ENCODE measurements at regions not wholly inside any gene's neighbourhood (a gene's known extent, or its start where the extent isn't known, plus 50 kb on each side); places are given as distances from the start of the nearest gene placed in this dataset.
A peak's percentile ranks its signal among the peaks of the same experiment; 100 is the strongest.

DNA sequence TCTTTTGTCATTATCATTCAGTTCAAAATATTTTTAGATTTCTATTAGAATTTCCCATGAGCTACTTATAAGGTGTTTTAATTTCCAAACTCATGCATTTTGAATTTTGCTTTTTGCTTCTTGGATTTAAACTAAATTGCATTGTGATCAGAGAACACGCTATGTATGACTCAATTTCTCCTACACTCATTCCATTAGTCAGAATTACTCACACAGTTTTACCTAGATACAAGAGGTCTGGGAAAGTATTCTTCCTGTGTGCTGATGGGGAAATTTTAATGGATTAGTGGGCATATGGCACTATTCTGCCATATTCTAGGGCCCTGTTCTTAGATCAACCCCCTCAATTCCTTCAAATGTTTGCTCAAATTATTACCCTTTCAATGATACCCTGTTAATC lies 49.9 kb upstream of the BMP5 start:
- Histone ChIP-seq H3K9ac (ENCODE audit: low read length) (peak overlapping the region; percentile 59), H2AFZ (ENCODE audit: low read length) (peak overlapping the region; percentile 46; the same call in 1 of the 2 replicates), H4K20me1 (ENCODE audit: low read length) (no peaks in the 10 kb centered on the region), H3F3A (ENCODE audit: low read length, unreplicated experiment) (peaks cover 4% of the 10 kb centered on the region), H3K9me2 (replicated peaks; ENCODE audit: low read length) (no peaks in the 10 kb centered on the region), H3K9me3 (ENCODE audit: low read length) (no peaks in the 10 kb centered on the region), H3K27ac (ENCODE audit: low read length) (peak overlapping the region; percentile 94), H3K4me2 (ENCODE audit: low read length) (peak overlapping the region; percentile 50), H3K27me3 (ENCODE audit: low read length) (no peaks in the 10 kb centered on the region), H3K4me3 (ENCODE audit: low read length) (peak overlapping the region; percentile 32; the same call in 1 of the 2 replicates), H3K36me3 (ENCODE audit: low read depth, low read length) (no peaks in the 10 kb centered on the region), H3K79me2 (ENCODE audit: low read length) (no peaks in the 10 kb centered on the region), H3K4me1 (ENCODE audit: insufficient read depth, low read length) (peaks cover 12% of the 10 kb centered on the region)
- ChIA-PET POLR2A (ENCODE audit: unreplicated experiment) (no interaction called here), CTCF (interaction anchor here (0.7 kb wide), 1 partner anchor 12 kb away, joined by 3 read pairs; no protein-coding TSS in a partner anchor)
- no TSS peak for BruUV-seq (replicated peaks)
- TF ChIP-seq, protein P1, sequence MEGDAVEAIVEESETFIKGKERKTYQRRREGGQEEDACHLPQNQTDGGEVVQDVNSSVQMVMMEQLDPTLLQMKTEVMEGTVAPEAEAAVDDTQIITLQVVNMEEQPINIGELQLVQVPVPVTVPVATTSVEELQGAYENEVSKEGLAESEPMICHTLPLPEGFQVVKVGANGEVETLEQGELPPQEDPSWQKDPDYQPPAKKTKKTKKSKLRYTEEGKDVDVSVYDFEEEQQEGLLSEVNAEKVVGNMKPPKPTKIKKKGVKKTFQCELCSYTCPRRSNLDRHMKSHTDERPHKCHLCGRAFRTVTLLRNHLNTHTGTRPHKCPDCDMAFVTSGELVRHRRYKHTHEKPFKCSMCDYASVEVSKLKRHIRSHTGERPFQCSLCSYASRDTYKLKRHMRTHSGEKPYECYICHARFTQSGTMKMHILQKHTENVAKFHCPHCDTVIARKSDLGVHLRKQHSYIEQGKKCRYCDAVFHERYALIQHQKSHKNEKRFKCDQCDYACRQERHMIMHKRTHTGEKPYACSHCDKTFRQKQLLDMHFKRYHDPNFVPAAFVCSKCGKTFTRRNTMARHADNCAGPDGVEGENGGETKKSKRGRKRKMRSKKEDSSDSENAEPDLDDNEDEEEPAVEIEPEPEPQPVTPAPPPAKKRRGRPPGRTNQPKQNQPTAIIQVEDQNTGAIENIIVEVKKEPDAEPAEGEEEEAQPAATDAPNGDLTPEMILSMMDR (conservative IDR thresholded peaks at IDR 0.05; ENCODE audit: low read depth, low read length), result no peak
- TF ChIP-seq EZH2 (IDR thresholded peaks at IDR 0.05; ENCODE audit: low read length, unreplicated experiment) (no peak), EZH2phosphoT487 (IDR thresholded peaks at IDR 0.05; ENCODE audit: borderline replicate concordance, low read length) (no peak)
- ATAC-seq, result peak; percentile 92
- intact Hi-C loops (cut with micrococcal nuclease), result no loop called here
- DNase-seq, result peak; percentile 95
